ENCODE measurements at regions not wholly inside any gene's neighbourhood (a gene's known extent, or its start where the extent isn't known, plus 50 kb on each side); places are given as distances from the start of the nearest gene placed in this dataset.

- DNase-seq (ENCODE audit: low read depth in 4 of 4, low spot score in 1 of 4), result no peak
These were observed 50.5 kb upstream of the GUCY1A1 start for GRCh38 chr4:155616117-155616516.

GRCh38 chr4:155615081-155615887 lies 51.4 kb upstream of the GUCY1A1 start:
- no peak for DNase-seq (ENCODE audit: low read depth in 4 of 4, low spot score in 1 of 4)

GRCh38 chr4:155614111-155614762 lies 52.4 kb upstream of the GUCY1A1 start:
- no peak for DNase-seq (ENCODE audit: low read depth in 4 of 4, low spot score in 1 of 4)

GRCh38 chr4:155612074-155612473 lies 54.6 kb upstream of the GUCY1A1 start:
- DNase-seq (ENCODE audit: low read depth in 4 of 4, low spot score in 1 of 4), result no peak

GRCh38 chr4:155611501-155611900 lies 55.1 kb upstream of the GUCY1A1 start:
- DNase-seq (ENCODE audit: low read depth in 4 of 4, low spot score in 1 of 4), result no peak

- DNase-seq (ENCODE audit: low read depth in 4 of 4, low spot score in 1 of 4), result no peak
These were observed 56.5 kb upstream of the GUCY1A1 start for GRCh38 chr4:155610143-155610542.

GRCh38 chr4:155609455-155610059 lies 57.1 kb upstream of the GUCY1A1 start:
- no peak for DNase-seq (ENCODE audit: low read depth in 4 of 4, low spot score in 1 of 4)

GRCh38 chr4:155608225-155608885 lies 58.3 kb upstream of the GUCY1A1 start:
- no peak for DNase-seq (ENCODE audit: low read depth in 4 of 4, low spot score in 1 of 4)

GRCh38 chr4:155607481-155607880 lies 59.2 kb upstream of the GUCY1A1 start:
- DNase-seq (ENCODE audit: low read depth in 4 of 4, low spot score in 1 of 4), result no peak

GRCh38 chr4:155604718-155605626 lies 61.7 kb upstream of the GUCY1A1 start:
- DNase-seq (ENCODE audit: low read depth in 4 of 4, low spot score in 1 of 4), result no peak

GRCh38 chr4:155603360-155603891 lies 63.2 kb upstream of the GUCY1A1 start:
- no peak for DNase-seq (ENCODE audit: low read depth in 4 of 4, low spot score in 1 of 4)

- DNase-seq (ENCODE audit: low read depth in 4 of 4, low spot score in 1 of 4), result no peak
These were observed 64.1 kb upstream of the GUCY1A1 start for GRCh38 chr4:155602351-155603140.

GRCh38 chr4:155600244-155600643 lies 66.4 kb upstream of the GUCY1A1 start:
- DNase-seq (ENCODE audit: low read depth in 4 of 4, low spot score in 1 of 4), result no peak

- no peak for DNase-seq (ENCODE audit: low read depth in 4 of 4, low spot score in 1 of 4)
These were observed 67.1 kb upstream of the GUCY1A1 start for GRCh38 chr4:155599596-155599995.

GRCh38 chr4:155599085-155599484 lies 67.6 kb upstream of the GUCY1A1 start:
- no peak for DNase-seq (ENCODE audit: low read depth in 4 of 4, low spot score in 1 of 4)

GRCh38 chr4:155597933-155598451 lies 68.7 kb upstream of the GUCY1A1 start:
- DNase-seq (ENCODE audit: low read depth in 4 of 4, low spot score in 1 of 4), result no peak

- DNase-seq (ENCODE audit: low read depth in 4 of 4, low spot score in 1 of 4), result no peak
These were observed 69.4 kb upstream of the GUCY1A1 start for GRCh38 chr4:155597281-155597680.

- DNase-seq (ENCODE audit: low read depth in 4 of 4, low spot score in 1 of 4), result no peak
These were observed 72.9 kb upstream of the GUCY1A1 start for GRCh38 chr4:155593793-155594192.

- DNase-seq (ENCODE audit: low read depth in 4 of 4, low spot score in 1 of 4), result no peak
These were observed 73.7 kb upstream of the GUCY1A1 start for GRCh38 chr4:155592938-155593297.

Data from stimulated activated CD4-positive, alpha-beta T cell treated with anti-CD3 and anti-CD28 coated beads, Interleukin-1b, Interleukin-23, amount 100 ng/mL, for 24 hours (primary cell).